EL (cell line): ENCODE measurements at regions not wholly inside any gene's neighbourhood (a gene's known extent, or its start where the extent isn't known, plus 50 kb on each side); places are given as distances from the start of the nearest gene placed in this dataset.

ENCODE experiments used
- DNase-seq: peaks from one replicate; pipeline ENCODE4 v3.0.0-alpha.2; 2016

- DNase-seq, result no peak
Observed at GRCh38 chr15:70358011-70358819, 260.5 kb upstream of the TLE3 start.

DNA sequence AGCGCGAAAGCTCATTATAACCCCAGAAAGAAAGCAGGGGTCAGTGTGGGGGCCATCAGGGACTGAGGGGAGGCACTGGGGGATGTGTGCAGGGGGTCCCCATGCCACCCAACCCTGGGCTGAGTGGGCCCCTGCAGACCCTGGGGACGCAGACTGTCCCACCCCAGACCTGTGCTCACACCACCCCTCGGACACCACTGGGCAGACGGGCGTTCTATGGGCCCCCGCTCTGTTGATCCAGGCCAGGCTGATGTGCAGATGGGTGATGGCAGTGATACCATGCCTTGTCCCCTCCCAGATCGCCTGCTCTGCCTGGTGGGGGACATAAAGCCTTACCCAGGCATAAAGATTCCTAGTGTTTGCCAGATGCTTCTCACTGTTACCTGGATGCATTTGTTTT lies 259.7 kb upstream of the TLE3 start:
- DNase-seq, result no peak

- DNase-seq, result peak; percentile 33
Observed at GRCh38 chr15:70356919-70357318, 259.2 kb upstream of the TLE3 start.

- no peak for DNase-seq
Observed at GRCh38 chr15:70356062-70356860, 258.5 kb upstream of the TLE3 start.

DNA sequence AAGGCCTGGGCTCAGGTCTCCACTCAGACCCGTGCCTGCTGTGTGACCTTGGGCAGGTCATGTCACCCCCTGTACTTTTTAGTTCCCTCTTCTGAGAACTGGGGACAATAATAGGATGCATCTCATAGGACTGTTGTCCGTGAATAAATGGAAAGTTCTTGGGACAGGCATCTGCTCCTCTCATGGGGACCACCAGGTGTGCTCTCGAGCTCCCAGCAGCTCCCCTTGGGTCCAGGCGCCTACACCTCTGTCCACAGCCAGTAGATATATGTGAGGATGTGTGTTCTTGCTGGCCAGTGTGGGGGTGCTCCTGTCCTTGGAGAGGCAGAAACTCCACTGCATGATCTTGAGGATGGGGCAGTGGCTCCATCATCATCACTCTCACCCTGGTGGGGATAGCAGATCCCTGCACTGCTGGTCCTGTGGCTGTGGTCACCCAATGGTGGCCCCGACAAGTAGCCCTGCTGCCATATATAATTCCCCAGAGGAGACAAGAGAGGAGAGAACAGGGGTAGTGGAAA lies 257.6 kb upstream of the TLE3 start:
- DNase-seq, result no peak

DNA sequence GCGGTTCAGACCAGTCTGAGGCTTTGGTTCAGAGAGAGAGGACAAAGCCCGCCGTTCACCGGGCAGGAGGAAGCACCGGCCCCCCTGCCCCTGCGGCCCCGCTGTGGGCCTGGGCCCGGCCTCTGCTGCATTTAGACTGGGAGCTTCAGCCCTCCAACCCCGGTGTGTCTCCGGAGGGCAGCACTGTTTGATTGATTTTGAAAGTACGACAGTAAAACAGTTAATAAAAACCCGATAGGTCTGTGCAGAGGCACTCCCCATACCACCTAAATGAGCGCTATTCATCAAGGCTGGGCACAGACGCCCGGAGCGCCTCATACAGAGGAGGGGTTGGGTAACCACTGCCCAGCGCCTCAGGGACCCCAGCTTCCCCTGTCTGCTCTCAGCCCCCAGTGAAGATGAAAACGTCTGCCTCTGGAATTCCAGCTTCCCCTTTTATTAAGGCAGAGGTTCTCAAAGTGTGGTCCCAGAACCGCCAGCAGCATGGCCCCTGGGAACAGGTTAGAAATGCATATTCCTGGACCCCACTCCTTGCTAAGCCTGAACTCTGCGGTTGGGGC lies 256.7 kb upstream of the TLE3 start:
- DNase-seq, result no peak

GRCh38 chr15:70353606-70354345 lies 256.1 kb upstream of the TLE3 start:
- DNase-seq, result no peak

- DNase-seq, result no peak
Observed at GRCh38 chr15:70351941-70352774, 254.4 kb upstream of the TLE3 start.

GRCh38 chr15:70351391-70351790 lies 253.7 kb upstream of the TLE3 start:
- DNase-seq, result no peak

DNA sequence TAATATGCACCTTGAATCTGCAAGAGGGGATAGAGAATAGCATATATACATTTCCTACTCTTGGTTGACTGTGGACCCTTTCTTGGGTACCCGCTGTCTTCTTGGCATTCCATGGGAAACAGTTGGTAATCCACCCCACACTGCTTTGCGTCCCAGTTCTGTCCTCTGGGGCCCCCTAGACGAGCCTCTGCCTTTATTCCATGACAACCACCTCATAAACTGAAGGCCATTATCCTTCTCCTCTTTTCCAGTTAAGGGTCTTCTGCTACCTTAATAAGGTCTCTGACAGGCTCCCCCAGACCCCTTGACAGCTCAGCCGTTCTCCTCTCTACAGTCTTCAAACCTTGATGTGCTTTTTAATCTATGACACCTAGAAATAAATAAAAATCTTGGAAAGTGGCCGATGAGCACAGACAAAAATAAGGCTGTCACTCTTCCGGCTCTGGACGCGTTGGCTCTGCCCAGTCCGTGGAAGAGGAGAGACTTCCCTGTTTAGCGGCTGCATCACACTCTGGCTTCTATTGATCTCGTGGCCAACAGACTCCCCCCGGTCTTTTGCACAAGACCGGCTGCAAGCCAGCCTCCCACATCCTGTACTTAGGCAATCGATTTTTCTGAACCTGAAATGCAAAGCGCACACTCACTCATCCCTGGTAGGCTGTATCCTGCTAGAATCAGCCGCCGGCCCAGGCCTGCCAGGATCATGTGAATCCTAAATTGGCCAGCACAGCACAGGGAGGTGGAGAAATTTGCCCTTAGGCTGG lies 251.0 kb upstream of the TLE3 start:
- no peak for DNase-seq

DNA sequence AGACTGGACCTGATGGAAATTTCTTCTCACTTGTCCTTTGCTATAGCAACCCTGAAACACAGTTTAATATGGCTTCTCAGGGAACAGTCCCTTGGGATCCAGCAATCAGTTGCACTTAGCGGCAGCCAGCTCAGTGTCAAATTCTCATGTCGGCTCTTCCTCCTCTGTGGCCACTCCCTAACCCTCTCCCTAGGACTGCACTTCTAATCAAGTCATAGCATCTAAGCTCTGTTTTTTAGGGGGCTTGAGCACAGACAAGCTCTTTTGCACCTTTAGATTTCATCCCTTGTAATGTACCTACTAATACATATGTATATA lies 250.5 kb upstream of the TLE3 start:
- DNase-seq, result no peak

GRCh38 chr15:70347321-70348225 lies 249.9 kb upstream of the TLE3 start:
- DNase-seq, result no peak

DNA sequence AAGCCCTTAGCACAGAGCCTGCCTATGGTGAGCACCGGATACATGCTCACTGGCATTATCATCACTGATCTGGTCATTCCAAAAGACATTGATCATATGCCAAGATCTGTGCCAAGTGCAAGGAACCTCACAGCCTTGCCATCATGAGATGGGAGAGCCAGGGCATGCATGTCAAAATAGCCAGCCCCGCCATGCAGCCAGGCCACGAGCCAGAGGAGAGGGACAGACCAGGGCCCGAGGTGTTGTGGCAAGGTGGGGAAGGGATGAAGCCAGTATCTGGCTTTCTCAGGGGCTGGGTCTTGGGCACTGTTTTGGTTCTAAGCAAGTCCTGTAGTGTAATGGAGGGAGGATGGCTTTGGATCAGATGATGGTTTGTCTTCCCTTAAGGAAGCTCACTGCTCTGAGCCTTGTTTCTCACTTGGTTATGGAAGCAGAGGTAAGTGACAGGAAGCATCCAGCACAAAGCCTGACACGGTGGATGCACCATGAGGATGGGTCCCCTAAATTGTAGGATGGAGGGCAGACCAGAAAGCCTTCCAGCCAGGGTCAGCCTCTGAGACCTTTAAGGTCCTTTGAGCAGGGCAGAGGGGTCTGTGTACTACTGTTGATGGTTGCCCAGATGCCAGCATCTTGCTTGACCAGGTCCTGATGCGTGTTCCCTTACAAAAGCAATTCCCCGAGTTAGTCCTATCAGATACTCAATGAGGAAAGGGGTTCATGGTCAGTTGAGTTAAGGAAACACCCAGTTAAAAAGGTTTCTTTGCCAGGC lies 247.7 kb upstream of the TLE3 start:
- no peak for DNase-seq

GRCh38 chr15:70344666-70345065 lies 246.9 kb upstream of the TLE3 start:
- DNase-seq, result no peak

GRCh38 chr15:70343961-70344621 lies 246.4 kb upstream of the TLE3 start:
- no peak for DNase-seq

GRCh38 chr15:70342554-70343548 lies 245.1 kb upstream of the TLE3 start:
- no peak for DNase-seq

GRCh38 chr15:70342141-70342540 lies 244.4 kb upstream of the TLE3 start:
- no peak for DNase-seq

GRCh38 chr15:70341566-70341965 lies 243.8 kb upstream of the TLE3 start:
- DNase-seq, result no peak
